Breast epithelium (tissue), 4 donors: ENCODE measurements at regions not wholly inside any gene's neighbourhood (a gene's known extent, or its start where the extent isn't known, plus 50 kb on each side); places are given as distances from the start of the nearest gene placed in this dataset.

ENCODE experiments used
- DNase-seq, 2 donors: peaks; one replicate each; pipeline ENCODE4 v3.0.0-alpha.2; 2019; ENCODE audit warnings: low spot score in 2 of 2
- H3K27ac ChIP-seq, 2 donors: fragments of 200-600 bp; sonication (generic) in 1 of 2; one replicate each; pipeline ENCODE4 v1.5.1; 2016 to 2019; ENCODE audit warnings: mild to moderate bottlenecking in 1 of 2
- H3K27me3 ChIP-seq, 2 donors: fragments of 200-600 bp; sonication (generic) in 1 of 2; one replicate each; pipeline versions ENCODE4 v1.5.1 to v1.6.0; 2017 to 2019; ENCODE audit warnings: control low read depth in 1 of 2, mild to moderate bottlenecking in 1 of 2
- H3K36me3 ChIP-seq: fragments of 200-600 bp; one replicate; pipeline ENCODE4 v1.5.1; 2019
- H3K4me1 ChIP-seq, 2 donors: fragments of 200-600 bp; sonication (generic); one replicate each; pipeline ENCODE4 v1.5.1; 2016 to 2019; ENCODE audit warnings: control low read depth in 1 of 2
- H3K4me3 ChIP-seq, 3 donors: fragments of 200-600 bp; sonication (generic); 1 replicate in 2 of 3; 2 replicates in 1 of 3; pipeline ENCODE4 v1.5.1; 2016 to 2019; ENCODE audit warnings: mild to moderate bottlenecking in 3 of 3, moderate library complexity in 2 of 3
- H3K9me3 ChIP-seq, 2 donors: fragments of 200-600 bp; sonication (generic) in 1 of 2; one replicate each; pipeline ENCODE4 v1.5.1; 2016 to 2019; ENCODE audit warnings: control low read depth in 1 of 2
- POLR2A ChIP-seq: fragments of 450-650 bp; IDR thresholded peaks from one replicate; pipeline ENCODE4 v1.6.1; 2016; ENCODE audit warnings: antibody characterized with exemption, mild to moderate bottlenecking, moderate library complexity
- POLR2AphosphoS5 ChIP-seq, 3 donors: sonication (generic); formaldehyde crosslinking; IDR thresholded peaks; one replicate each; pipeline ENCODE4 v1.6.1; 2017; ENCODE audit warnings: antibody characterized with exemption in 3 of 3
- intact Hi-C: fragments of 100-400 bp; cut with DNase I; formaldehyde crosslinking; loops from one replicate; pipeline ENCODE4 v1.15.1; 2023; ENCODE audit warnings: low total_unique reads
- TF ChIP-seq, protein P1 (sequence below), 3 donors: fragments of 450-650 bp; IDR thresholded peaks; one replicate each; pipeline ENCODE4 v1.5.1; 2016 to 2017; ENCODE audit warnings: antibody characterized with exemption in 3 of 3, mild to moderate bottlenecking in 3 of 3, moderate library complexity in 3 of 3

- Histone ChIP-seq H3K27me3 (no peaks in the 10 kb centered on the region), H3K9me3 (no peaks in the 10 kb centered on the region), H3K27ac (no peak overlapping the region), H3K36me3 (no peaks in the 10 kb centered on the region), H3K4me3 (no peak overlapping the region), H3K4me1 (no peaks in the 10 kb centered on the region)
- no peak for DNase-seq
- intact Hi-C loops = no loop called here
- TF ChIP-seq POLR2AphosphoS5 (IDR thresholded peaks at IDR 0.05) (no peak), POLR2A (no peak)
- TF ChIP-seq, protein P1, sequence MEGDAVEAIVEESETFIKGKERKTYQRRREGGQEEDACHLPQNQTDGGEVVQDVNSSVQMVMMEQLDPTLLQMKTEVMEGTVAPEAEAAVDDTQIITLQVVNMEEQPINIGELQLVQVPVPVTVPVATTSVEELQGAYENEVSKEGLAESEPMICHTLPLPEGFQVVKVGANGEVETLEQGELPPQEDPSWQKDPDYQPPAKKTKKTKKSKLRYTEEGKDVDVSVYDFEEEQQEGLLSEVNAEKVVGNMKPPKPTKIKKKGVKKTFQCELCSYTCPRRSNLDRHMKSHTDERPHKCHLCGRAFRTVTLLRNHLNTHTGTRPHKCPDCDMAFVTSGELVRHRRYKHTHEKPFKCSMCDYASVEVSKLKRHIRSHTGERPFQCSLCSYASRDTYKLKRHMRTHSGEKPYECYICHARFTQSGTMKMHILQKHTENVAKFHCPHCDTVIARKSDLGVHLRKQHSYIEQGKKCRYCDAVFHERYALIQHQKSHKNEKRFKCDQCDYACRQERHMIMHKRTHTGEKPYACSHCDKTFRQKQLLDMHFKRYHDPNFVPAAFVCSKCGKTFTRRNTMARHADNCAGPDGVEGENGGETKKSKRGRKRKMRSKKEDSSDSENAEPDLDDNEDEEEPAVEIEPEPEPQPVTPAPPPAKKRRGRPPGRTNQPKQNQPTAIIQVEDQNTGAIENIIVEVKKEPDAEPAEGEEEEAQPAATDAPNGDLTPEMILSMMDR (IDR thresholded peaks at IDR 0.05) = no peak
Observed at GRCh38 chr11:109730669-109731068, 308.7 kb downstream of the C11orf87 start.

- Histone ChIP-seq H3K27ac (no peak overlapping the region), H3K36me3 (no peaks in the 10 kb centered on the region), H3K4me3 (no peak overlapping the region), H3K9me3 (no peaks in the 10 kb centered on the region), H3K27me3 (no peaks in the 10 kb centered on the region), H3K4me1 (no peaks in the 10 kb centered on the region)
- no peak for DNase-seq
- intact Hi-C loops = no loop called here
- TF ChIP-seq, protein P1 (IDR thresholded peaks at IDR 0.05) = no peak
- TF ChIP-seq POLR2AphosphoS5 (IDR thresholded peaks at IDR 0.05) (no peak), POLR2A (no peak)
Observed at GRCh38 chr11:109731451-109731850, 309.5 kb downstream of the C11orf87 start.

- intact Hi-C loops = no loop called here
- TF ChIP-seq POLR2A (no peak), POLR2AphosphoS5 (IDR thresholded peaks at IDR 0.05) (no peak)
- TF ChIP-seq, protein P1 (IDR thresholded peaks at IDR 0.05) = no peak
- Histone ChIP-seq H3K27ac (no peak overlapping the region), H3K27me3 (no peaks in the 10 kb centered on the region), H3K36me3 (no peaks in the 10 kb centered on the region), H3K9me3 (no peaks in the 10 kb centered on the region), H3K4me1 (no peaks in the 10 kb centered on the region), H3K4me3 (no peak overlapping the region)
- DNase-seq = no peak
Observed at GRCh38 chr11:109733245-109733644, 311.3 kb downstream of the C11orf87 start.

- Histone ChIP-seq H3K4me3 (no peak overlapping the region), H3K27me3 (no peaks in the 10 kb centered on the region), H3K36me3 (no peaks in the 10 kb centered on the region), H3K4me1 (no peaks in the 10 kb centered on the region), H3K27ac (no peak overlapping the region), H3K9me3 (no peaks in the 10 kb centered on the region)
- TF ChIP-seq POLR2A (no peak), POLR2AphosphoS5 (IDR thresholded peaks at IDR 0.05) (no peak)
- TF ChIP-seq, protein P1 (IDR thresholded peaks at IDR 0.05) = no peak
- intact Hi-C loops = no loop called here
- no peak for DNase-seq
Observed at GRCh38 chr11:109734566-109734965, 312.6 kb downstream of the C11orf87 start.

DNA sequence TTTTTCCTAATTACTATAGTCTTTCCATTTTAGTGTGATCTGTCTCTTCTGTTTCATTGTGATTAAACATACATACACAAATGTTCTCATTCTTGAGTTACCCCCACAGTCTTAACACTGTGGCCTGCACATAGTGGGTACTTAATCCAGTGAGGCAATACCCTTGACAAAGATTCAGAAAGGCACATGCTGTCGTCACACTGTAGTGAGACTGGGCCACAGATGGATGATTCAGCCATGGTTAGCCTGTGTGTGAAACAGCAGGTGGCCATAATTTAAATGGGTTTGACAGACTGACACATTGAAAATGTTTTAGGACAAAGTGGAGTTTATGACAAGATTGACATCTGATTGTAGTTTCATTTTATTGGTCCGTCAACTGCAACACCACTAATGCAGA is 313.1 kb downstream of the C11orf87 start:
- intact Hi-C loops = no loop called here
- Histone ChIP-seq H3K4me3 (no peak overlapping the region), H3K9me3 (no peaks in the 10 kb centered on the region), H3K36me3 (no peaks in the 10 kb centered on the region), H3K27ac (no peak overlapping the region), H3K4me1 (no peaks in the 10 kb centered on the region), H3K27me3 (no peaks in the 10 kb centered on the region)
- TF ChIP-seq, protein P1 (IDR thresholded peaks at IDR 0.05) = no peak
- TF ChIP-seq POLR2AphosphoS5 (IDR thresholded peaks at IDR 0.05) (no peak), POLR2A (no peak)
- DNase-seq = no peak
